NOMO-1 (cell line): ENCODE measurements at regions not wholly inside any gene's neighbourhood (a gene's known extent, or its start where the extent isn't known, plus 50 kb on each side); places are given as distances from the start of the nearest gene placed in this dataset.

Experiments used
- DNase-seq, 2 experiments: peaks; one replicate each; lab custom pipeline; 2025; ENCODE audit not compliant: unreplicated experiment in 2 of 2; lab: John Stamatoyannopoulos, UW

DNA sequence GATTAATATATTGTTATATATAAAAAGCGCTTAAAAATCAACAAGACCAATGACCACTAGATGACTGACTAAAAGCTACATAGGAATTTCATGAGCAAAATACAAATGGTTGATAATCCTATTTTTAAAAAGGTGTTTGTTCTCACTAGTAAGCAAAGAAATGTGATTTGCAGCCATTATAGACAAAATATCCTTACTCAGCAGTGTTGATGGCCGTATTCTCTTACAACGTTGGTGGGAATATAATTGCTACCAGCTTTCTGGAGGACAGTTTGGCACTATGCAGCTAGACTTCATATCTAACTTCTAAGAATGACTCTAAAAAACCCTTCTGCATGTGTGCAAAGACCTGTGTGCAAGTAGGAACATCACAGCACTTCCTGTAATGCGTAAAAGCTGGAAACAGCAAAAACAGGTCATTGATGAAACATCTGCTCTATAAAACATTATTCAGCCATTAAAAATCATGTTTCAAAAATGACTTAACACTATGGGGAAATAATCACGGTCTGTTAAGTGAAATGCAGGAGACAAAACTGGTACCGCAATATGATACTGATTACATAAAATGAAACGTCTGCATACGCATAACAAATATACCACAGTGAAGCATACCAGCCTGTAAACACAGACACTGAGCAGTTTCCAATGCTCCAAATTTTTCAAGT, 70.1 kb upstream of the LINC01488 start:
- DNase-seq, result no peak

- DNase-seq, result no peak
Measured at GRCh38 chr11:69413015-69413801, 68.3 kb upstream of the LINC01488 start.

GRCh38 chr11:69413993-69414392, 67.5 kb upstream of the LINC01488 start:
- no peak for DNase-seq

- no peak for DNase-seq
Measured at GRCh38 chr11:69414773-69415187, 66.7 kb upstream of the LINC01488 start.

GRCh38 chr11:69415411-69416142, 65.9 kb upstream of the LINC01488 start:
- no peak for DNase-seq

DNA sequence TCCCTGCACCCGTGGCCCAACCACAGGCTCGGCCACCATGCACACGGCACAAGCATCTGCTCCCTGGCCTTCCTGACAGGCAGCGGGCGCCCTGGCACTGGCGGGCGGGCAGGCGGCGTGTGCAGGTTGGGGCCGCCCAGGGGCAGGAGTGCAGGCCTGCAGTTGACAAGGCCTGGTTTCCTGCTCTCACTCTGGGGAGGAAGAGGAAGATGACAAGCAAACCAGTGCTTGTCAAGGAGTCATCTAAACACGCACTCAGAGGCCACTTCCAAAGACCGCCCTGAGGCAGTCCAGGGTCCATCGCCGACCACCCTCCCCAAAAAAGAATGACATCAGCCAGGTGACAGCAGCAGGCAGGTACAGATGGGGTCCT, 65.3 kb upstream of the LINC01488 start:
- no peak for DNase-seq

DNA sequence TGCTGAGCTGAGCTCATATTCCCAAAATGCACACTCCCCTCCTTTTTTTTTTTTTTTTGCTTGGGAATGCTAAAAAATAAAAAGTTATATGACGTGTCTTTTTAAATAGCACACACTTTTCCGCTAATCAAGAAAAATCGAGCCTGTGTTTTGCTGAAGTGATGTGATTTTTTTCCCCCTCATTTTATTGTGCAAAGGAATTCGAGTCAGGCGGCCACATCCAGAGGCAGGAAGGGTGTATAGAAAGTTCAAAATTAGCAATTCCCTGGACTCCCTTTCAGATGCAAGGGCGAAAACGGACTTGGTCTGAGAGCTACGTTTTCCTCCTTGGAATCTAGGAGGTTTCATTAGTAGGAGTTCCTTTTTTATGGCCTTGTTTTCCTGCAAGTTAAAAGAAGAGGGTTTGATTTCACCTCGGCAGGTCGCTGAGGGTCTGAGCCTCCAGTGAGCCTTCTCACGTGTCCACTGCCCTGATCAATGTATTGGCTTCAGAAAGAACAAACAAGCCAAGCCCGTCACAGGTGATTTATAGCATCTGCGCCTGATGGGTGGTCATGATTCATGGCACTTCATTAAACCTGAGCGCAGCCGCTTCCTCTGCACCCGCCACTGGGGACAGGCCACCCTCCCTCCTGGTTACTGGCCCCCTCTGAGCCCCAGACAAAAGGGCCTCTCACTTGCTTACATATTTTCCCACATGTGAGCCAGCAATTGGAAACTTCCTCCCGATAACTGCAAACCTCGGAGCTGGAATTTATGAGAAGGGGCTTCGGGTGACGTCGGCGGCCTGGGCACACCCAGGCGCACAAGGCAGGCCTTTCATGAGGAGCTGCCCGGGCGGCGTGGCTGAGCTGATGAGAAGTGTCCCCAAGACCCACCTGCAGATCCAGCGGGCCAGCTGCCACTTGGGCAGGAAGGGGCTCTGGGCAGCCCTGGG, 64.4 kb upstream of the LINC01488 start:
- no peak for DNase-seq

GRCh38 chr11:69417699-69418085, 63.8 kb upstream of the LINC01488 start:
- no peak for DNase-seq

DNA sequence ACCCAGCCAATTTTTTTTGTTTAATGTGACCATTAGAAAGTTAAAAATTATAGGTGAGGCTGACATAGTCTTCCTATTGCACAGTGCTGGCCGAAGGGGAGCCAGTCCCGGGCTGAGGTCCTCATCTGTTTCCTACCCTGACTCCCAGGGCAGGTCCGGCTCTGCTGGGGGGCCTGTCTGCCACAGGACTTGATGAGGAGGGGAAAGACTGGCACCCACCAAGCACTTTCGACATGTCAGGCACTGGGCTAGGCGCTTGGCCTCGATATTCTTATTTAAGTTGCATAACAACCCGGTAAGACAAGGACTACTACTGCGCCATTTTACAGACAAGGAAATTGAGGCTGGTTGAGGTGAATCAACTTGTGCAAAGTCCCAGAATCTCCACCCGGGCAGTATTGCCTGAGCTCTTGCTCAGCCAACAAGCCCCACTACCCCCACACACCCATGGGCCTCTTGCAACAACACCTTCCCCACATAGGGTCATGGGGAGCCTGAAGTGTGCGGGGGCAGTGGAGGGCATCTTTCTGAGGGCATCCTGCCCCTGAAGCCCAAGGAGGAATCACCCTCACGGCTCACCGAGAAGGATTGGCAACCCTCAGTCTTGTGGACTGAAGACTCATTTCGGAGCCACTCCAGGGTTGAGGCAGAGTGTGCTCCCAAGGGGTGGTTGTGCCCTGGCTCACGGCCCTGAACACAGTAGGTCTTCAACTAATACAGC, 62.7 kb upstream of the LINC01488 start:
- no peak for DNase-seq

DNA sequence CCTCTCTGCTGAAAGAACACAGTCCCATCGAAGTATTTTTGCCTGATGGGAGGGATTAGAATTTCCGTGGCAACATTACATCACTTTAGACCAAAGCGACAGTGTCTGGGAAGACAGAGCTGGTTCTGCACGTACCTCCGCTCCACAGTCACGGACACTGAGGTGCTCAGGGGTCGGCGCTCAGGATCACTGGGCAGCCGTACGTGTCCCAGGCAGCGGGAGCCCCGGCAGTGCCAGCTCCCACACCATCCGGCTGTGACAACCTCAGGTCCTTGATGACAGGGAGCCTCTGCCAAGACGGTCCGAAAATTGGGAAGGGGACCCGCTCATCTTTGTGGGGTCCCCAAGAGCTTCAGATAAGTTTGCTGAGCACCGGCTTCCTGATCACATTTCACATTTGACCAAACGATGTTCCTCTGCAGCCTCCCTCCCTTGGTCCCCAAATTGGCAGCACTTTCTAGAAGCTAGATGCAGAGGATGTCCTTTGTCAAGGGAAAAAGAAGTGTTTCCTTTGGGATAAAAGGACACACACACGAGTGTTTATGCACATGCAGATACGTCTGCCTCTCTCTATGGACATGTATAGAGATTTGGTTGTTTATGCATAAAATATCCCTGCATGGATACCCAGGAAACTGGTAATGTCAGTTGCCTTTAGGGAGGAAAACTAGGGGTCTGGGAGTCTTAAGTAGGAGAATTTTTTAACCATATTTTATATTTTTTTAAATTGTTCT, 61.6 kb upstream of the LINC01488 start:
- no peak for DNase-seq

DNA sequence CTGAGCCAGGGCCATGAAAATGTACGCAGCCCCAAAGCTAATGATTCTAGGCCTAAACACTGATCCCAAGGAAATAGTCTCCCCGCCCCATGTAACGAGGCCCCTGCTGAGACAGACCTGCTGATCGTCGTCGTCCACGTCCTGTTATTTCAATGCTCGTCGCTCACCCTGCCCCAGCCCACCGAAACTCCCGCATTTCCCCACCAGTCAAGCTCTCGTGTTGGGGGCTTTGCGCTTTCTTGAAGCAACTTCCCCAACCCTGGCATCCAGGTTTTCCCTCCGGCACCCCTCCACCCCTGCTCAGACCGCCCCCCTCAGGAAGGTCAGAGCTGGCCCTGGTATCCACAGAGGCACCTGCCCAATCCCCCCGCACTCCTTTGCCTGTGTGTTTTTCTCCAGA, 58.8 kb upstream of the LINC01488 start:
- DNase-seq, result no peak

DNA sequence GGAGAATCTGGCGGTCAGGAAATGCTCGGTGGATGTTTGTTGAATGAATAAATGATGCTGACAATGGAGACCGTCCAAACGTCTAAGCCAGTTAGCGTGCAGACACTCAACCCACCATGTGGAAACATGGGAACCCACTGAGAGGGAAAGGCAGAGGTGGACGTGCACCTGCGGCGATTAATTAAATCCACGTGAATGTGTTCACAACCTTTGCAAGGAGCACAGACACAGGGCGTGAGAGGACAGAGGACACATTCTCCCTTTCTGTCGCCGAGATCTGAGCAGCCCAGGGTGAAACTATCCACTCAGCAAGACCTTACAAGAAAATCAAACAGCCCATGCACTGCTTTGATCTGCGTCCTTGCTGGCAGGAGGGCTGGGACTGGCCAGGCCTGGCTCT, 58.3 kb upstream of the LINC01488 start:
- no peak for DNase-seq

DNA sequence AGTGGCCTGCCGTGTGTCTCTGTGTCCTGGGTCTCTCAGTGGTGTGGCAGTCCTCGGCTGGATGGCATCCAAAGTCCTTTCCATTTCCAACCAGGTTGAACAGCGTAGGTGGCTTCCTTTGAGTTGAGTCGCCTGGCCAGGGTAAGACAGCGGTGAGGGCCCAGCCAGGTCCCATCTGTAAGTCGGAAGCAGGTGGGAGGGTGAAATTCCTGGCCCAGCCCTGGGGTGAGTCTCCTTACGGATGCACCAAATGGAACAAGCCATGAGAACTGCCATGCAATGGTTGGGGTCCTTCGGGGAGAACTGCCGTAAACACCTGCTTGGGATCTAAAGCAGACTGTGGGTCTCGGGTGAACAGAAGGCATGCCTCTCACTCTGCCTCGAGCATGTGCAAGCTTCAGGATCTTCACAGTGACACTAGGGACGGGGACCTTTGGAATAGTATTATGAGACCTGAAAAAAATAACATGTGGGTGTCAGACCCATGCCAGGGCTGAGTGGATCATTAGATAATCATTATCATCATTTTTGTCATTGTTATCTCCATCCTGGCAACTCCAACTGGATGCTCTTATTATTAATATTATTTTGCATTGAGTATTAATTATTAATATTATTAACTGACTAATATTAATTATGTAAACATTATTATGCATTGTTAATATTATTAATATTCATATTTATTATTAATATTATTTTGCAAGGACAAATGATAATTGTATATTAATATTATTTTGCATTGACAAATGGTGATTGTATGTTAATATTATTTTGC, 57.7 kb upstream of the LINC01488 start:
- DNase-seq, result no peak

GRCh38 chr11:69424748-69425147, 56.7 kb upstream of the LINC01488 start:
- DNase-seq, result no peak

- no peak for DNase-seq
Measured at GRCh38 chr11:69425444-69425843, 56.0 kb upstream of the LINC01488 start.

DNA sequence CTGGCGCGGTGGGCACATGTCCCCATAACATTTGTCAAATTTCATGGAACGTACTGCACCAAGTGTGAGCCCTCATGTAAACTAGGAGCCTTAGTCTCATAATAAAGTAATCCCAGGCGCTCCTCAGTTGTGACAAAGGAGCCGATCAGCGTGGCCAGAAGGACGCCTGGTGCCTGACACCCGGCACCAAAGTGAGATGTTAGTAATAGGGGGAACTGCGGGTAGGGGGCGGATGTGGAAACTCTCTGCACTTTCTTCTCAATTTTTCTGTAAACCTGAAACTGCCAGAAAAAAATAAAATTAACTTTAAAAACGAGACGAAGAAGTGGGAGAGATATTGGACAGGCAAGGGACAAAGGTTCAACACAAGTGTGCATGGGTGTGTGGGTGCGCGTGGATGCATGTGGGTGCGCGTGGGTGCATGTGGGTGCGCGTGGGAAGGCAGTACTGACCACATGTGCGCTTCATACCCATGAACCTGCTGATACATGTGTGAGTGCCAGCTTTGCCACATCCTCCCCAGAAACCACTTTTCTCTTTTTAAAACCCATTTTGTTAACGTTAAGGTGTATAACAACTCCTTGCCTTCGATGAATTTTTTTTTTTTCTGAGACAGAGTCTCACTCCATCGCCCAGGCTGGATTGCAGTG, 55.4 kb upstream of the LINC01488 start:
- no peak for DNase-seq

DNA sequence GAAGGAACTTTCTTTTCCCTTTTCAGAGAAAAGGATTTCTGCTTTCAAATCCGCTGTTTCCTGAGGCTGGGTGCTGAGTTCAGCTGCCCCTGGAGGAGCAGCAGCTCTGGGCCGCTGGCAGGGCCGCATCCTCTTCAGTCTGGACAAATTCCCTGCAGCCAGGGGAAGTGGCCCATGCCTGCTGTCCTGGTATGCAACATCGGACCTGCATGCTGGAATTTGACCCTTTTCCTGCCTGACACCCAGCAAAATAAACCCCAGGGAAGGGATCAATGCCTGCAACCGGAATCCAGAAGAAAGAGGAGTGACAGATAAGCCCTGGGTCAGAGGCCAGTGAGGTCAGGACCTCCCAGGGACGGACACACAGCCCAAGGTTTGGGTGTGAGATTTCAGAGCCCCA, 54.1 kb upstream of the LINC01488 start:
- no peak for DNase-seq
